ENCODE measurements at regions not wholly inside any gene's neighbourhood (a gene's known extent, or its start where the extent isn't known, plus 50 kb on each side); places are given as distances from the start of the nearest gene placed in this dataset.

DNA sequence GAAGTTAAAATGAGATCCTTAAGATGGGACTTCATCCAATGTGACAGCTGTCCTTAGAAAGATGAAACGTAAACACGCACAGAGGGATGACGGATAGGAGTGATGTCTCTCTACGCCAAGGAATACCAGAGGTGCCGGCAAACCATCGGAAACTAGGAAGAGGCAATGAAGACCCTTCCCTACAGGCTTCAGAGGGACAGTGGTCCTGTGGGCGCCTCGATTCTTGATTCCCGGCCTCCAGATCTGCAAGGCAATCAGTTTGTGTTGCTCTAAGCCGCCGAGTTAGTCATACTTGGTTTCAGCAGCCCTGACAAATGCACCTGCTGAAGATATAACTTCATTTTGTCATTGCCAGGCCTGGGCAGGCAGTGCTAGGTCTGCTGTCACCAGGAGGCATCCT is 1455.1 kb downstream of the TBC1D22A start:
- no peak for TF ChIP-seq CTCF (IDR thresholded peaks at IDR 0.05)
- no peak for TF ChIP-seq POLR2A (IDR thresholded peaks at IDR 0.05)

Measured in heart left ventricle (tissue), 13 donors.